ENCODE measurements at regions not wholly inside any gene's neighbourhood (a gene's known extent, or its start where the extent isn't known, plus 50 kb on each side); places are given as distances from the start of the nearest gene placed in this dataset.
"Not testable (repeated sequence)": the region's sequence is repeated elsewhere in the genome, so short reads cannot be mapped to it uniquely, and the experiment has no call there.

- H3K36me3 Mint-ChIP-seq (ENCODE audit: low read depth); H3K4me3 Mint-ChIP-seq; H3K9me3 Mint-ChIP-seq; H3K27me3 Mint-ChIP-seq (ENCODE audit: low read depth); H3K4me1 Mint-ChIP-seq (ENCODE audit: low read depth); H3K27ac Mint-ChIP-seq: not testable (repeated sequence)
Observed at GRCh38 chr2:53206226-53206625, 561.4 kb upstream of the CHAC2 start.

GRCh38 chr2:53202063-53202462 is 565.5 kb upstream of the CHAC2 start:
- no peaks in the 10 kb centered on the region for H3K27me3 Mint-ChIP-seq (ENCODE audit: low read depth)
- no peak overlapping the region for H3K4me3 Mint-ChIP-seq
- H3K9me3 Mint-ChIP-seq, result no peaks in the 10 kb centered on the region
- no peak overlapping the region for H3K27ac Mint-ChIP-seq
- H3K36me3 Mint-ChIP-seq (ENCODE audit: low read depth), result no peaks in the 10 kb centered on the region
- no peaks in the 10 kb centered on the region for H3K4me1 Mint-ChIP-seq (ENCODE audit: low read depth)

GRCh38 chr2:53200072-53200471 is 567.5 kb upstream of the CHAC2 start:
- Mint-ChIP-seq H3K27me3 (ENCODE audit: low read depth) (no peaks in the 10 kb centered on the region), H3K9me3 (no peaks in the 10 kb centered on the region), H3K4me1 (ENCODE audit: low read depth) (no peaks in the 10 kb centered on the region), H3K4me3 (no peak overlapping the region), H3K27ac (no peak overlapping the region), H3K36me3 (ENCODE audit: low read depth) (no peaks in the 10 kb centered on the region)

- no peak overlapping the region for H3K27ac Mint-ChIP-seq
Observed at GRCh38 chr2:53188851-53189510, 578.6 kb upstream of the CHAC2 start.

GRCh38 chr2:53183581-53183980 is 584.0 kb upstream of the CHAC2 start:
- H3K4me1 Mint-ChIP-seq (ENCODE audit: low read depth), result no peaks in the 10 kb centered on the region
- H3K4me3 Mint-ChIP-seq, result no peak overlapping the region
- H3K27me3 Mint-ChIP-seq (ENCODE audit: low read depth), result no peaks in the 10 kb centered on the region
- H3K36me3 Mint-ChIP-seq (ENCODE audit: low read depth), result no peaks in the 10 kb centered on the region
- no peak overlapping the region for H3K27ac Mint-ChIP-seq
- H3K9me3 Mint-ChIP-seq, result no peaks in the 10 kb centered on the region

More at GRCh38 chr2:53188851-53189510, 578.6 kb upstream of the CHAC2 start:
- Mint-ChIP-seq H3K27me3 (ENCODE audit: low read depth) (no peaks in the 10 kb centered on the region), H3K4me1 (ENCODE audit: low read depth) (no peaks in the 10 kb centered on the region), H3K9me3 (no peaks in the 10 kb centered on the region), H3K4me3 (no peak overlapping the region), H3K36me3 (ENCODE audit: low read depth) (no peaks in the 10 kb centered on the region)

GRCh38 chr2:53182601-53183000 is 585.0 kb upstream of the CHAC2 start:
- H3K27me3 Mint-ChIP-seq (ENCODE audit: low read depth), result no peaks in the 10 kb centered on the region
- H3K36me3 Mint-ChIP-seq (ENCODE audit: low read depth), result no peaks in the 10 kb centered on the region
- H3K27ac Mint-ChIP-seq, result no peak overlapping the region
- no peaks in the 10 kb centered on the region for H3K9me3 Mint-ChIP-seq
- no peak overlapping the region for H3K4me3 Mint-ChIP-seq
- H3K4me1 Mint-ChIP-seq (ENCODE audit: low read depth), result no peaks in the 10 kb centered on the region

- H3K4me3 Mint-ChIP-seq, result no peak overlapping the region
- H3K36me3 Mint-ChIP-seq (ENCODE audit: low read depth), result no peaks in the 10 kb centered on the region
- no peaks in the 10 kb centered on the region for H3K9me3 Mint-ChIP-seq
- no peaks in the 10 kb centered on the region for H3K27me3 Mint-ChIP-seq (ENCODE audit: low read depth)
- no peaks in the 10 kb centered on the region for H3K4me1 Mint-ChIP-seq (ENCODE audit: low read depth)
- no peak overlapping the region for H3K27ac Mint-ChIP-seq
Observed at GRCh38 chr2:53181759-53182158, 585.8 kb upstream of the CHAC2 start.

GRCh38 chr2:53177327-53177726 is 590.3 kb upstream of the CHAC2 start:
- H3K9me3 Mint-ChIP-seq, result no peaks in the 10 kb centered on the region
- no peaks in the 10 kb centered on the region for H3K4me1 Mint-ChIP-seq (ENCODE audit: low read depth)
- H3K4me3 Mint-ChIP-seq, result no peak overlapping the region
- no peak overlapping the region for H3K27ac Mint-ChIP-seq
- no peaks in the 10 kb centered on the region for H3K27me3 Mint-ChIP-seq (ENCODE audit: low read depth)
- H3K36me3 Mint-ChIP-seq (ENCODE audit: low read depth), result no peaks in the 10 kb centered on the region

- Mint-ChIP-seq H3K4me1 (ENCODE audit: low read depth) (no peaks in the 10 kb centered on the region), H3K27me3 (ENCODE audit: low read depth) (no peaks in the 10 kb centered on the region), H3K27ac (no peak overlapping the region)
Observed at GRCh38 chr2:53174539-53174938, 593.1 kb upstream of the CHAC2 start.

GRCh38 chr2:53173698-53174455 is 593.7 kb upstream of the CHAC2 start:
- Mint-ChIP-seq H3K36me3 (ENCODE audit: low read depth) (no peaks in the 10 kb centered on the region), H3K27me3 (ENCODE audit: low read depth) (no peaks in the 10 kb centered on the region), H3K4me1 (ENCODE audit: low read depth) (no peaks in the 10 kb centered on the region), H3K9me3 (no peaks in the 10 kb centered on the region), H3K27ac (no peak overlapping the region), H3K4me3 (no peak overlapping the region)

More at GRCh38 chr2:53174539-53174938, 593.1 kb upstream of the CHAC2 start:
- H3K36me3 Mint-ChIP-seq (ENCODE audit: low read depth), result no peaks in the 10 kb centered on the region
- no peaks in the 10 kb centered on the region for H3K9me3 Mint-ChIP-seq
- H3K4me3 Mint-ChIP-seq, result no peak overlapping the region

- H3K4me1 Mint-ChIP-seq (ENCODE audit: low read depth), result no peaks in the 10 kb centered on the region
- no peak overlapping the region for H3K4me3 Mint-ChIP-seq
- no peaks in the 10 kb centered on the region for H3K36me3 Mint-ChIP-seq (ENCODE audit: low read depth)
- H3K9me3 Mint-ChIP-seq, result peaks cover under 1% of the 10 kb centered on the region
- H3K27ac Mint-ChIP-seq, result no peak overlapping the region
- H3K27me3 Mint-ChIP-seq (ENCODE audit: low read depth), result no peaks in the 10 kb centered on the region
Observed at GRCh38 chr2:53173091-53173490, 594.5 kb upstream of the CHAC2 start.

GRCh38 chr2:53170466-53170865 is 597.1 kb upstream of the CHAC2 start:
- no peaks in the 10 kb centered on the region for H3K27me3 Mint-ChIP-seq (ENCODE audit: low read depth)
- H3K27ac Mint-ChIP-seq, result no peak overlapping the region
- peaks cover 4% of the 10 kb centered on the region for H3K9me3 Mint-ChIP-seq
- H3K36me3 Mint-ChIP-seq (ENCODE audit: low read depth), result no peaks in the 10 kb centered on the region
- H3K4me1 Mint-ChIP-seq (ENCODE audit: low read depth), result no peaks in the 10 kb centered on the region
- H3K4me3 Mint-ChIP-seq, result no peak overlapping the region

GRCh38 chr2:53167227-53167626 is 600.4 kb upstream of the CHAC2 start:
- Mint-ChIP-seq H3K4me1 (ENCODE audit: low read depth) (no peaks in the 10 kb centered on the region), H3K27me3 (ENCODE audit: low read depth) (no peaks in the 10 kb centered on the region), H3K36me3 (ENCODE audit: low read depth) (no peaks in the 10 kb centered on the region), H3K9me3 (peaks cover 14% of the 10 kb centered on the region), H3K27ac (no peak overlapping the region), H3K4me3 (no peak overlapping the region)

GRCh38 chr2:53150146-53150545 is 617.5 kb upstream of the CHAC2 start:
- Mint-ChIP-seq H3K27me3 (ENCODE audit: low read depth) (no peaks in the 10 kb centered on the region), H3K27ac (no peak overlapping the region), H3K9me3 (no peaks in the 10 kb centered on the region), H3K4me3 (no peak overlapping the region), H3K36me3 (ENCODE audit: low read depth) (no peaks in the 10 kb centered on the region), H3K4me1 (ENCODE audit: low read depth) (no peaks in the 10 kb centered on the region)

- H3K9me3 Mint-ChIP-seq, result no peaks in the 10 kb centered on the region
- no peaks in the 10 kb centered on the region for H3K27me3 Mint-ChIP-seq (ENCODE audit: low read depth)
- no peaks in the 10 kb centered on the region for H3K4me1 Mint-ChIP-seq (ENCODE audit: low read depth)
- H3K4me3 Mint-ChIP-seq, result no peak overlapping the region
- no peaks in the 10 kb centered on the region for H3K36me3 Mint-ChIP-seq (ENCODE audit: low read depth)
- H3K27ac Mint-ChIP-seq, result no peak overlapping the region
Observed at GRCh38 chr2:53148221-53148620, 619.4 kb upstream of the CHAC2 start.

Measured in T-helper 1 cell treated with Interleukin-12 subunit alpha and Interleukin-12 subunit beta and Interleukin-4 antibody, amounts not matched to agents 30 μg/mL and 1 μg/mL, for 36 hours (primary cell).